Ascending aorta (tissue), 2 donors: ENCODE measurements at regions not wholly inside any gene's neighbourhood (a gene's known extent, or its start where the extent isn't known, plus 50 kb on each side); places are given as distances from the start of the nearest gene placed in this dataset.

Source experiments
- DNase-seq, 2 donors: peaks; one replicate each; pipeline ENCODE4 v3.0.0-alpha.2; 2019; ENCODE audit warnings: low spot score in 2 of 2
- H3K27ac ChIP-seq, 2 donors: fragments of 200-600 bp; sonication (generic); one replicate each; pipeline ENCODE4 v1.5.1; 2016 to 2017; ENCODE audit warnings: mild to moderate bottlenecking in 1 of 2
- H3K27me3 ChIP-seq: fragments of 200-600 bp; sonication (generic); one replicate; pipeline ENCODE4 v1.5.1; 2017
- H3K36me3 ChIP-seq, 2 donors: fragments of 200-600 bp; sonication (generic); one replicate each; pipeline ENCODE4 v1.5.1; 2016
- H3K4me1 ChIP-seq, 2 donors: fragments of 200-600 bp; sonication (generic); one replicate each; pipeline ENCODE4 v1.5.1; 2016 to 2017; ENCODE audit warnings: mild to moderate bottlenecking in 1 of 2
- H3K4me3 ChIP-seq, 2 donors: fragments of 200-600 bp; sonication (generic); one replicate each; pipeline ENCODE4 v1.5.1; 2016 to 2017; ENCODE audit warnings: mild to moderate bottlenecking in 1 of 2
- H3K9me3 ChIP-seq, 2 donors: fragments of 200-600 bp; sonication (generic); one replicate each; pipeline ENCODE4 v1.5.1; 2016
- CTCF ChIP-seq, 3 experiments: fragments of 200-600 bp in 2 of 3; fragments of 450-650 bp in 1 of 3; sonication (generic) in 2 of 3; IDR thresholded peaks; one replicate each; pipeline ENCODE4 v1.5.1; 2016 to 2019; ENCODE audit warnings: antibody characterized with exemption in 3 of 3, mild to moderate bottlenecking in 1 of 3, moderate library complexity in 1 of 3
- intact Hi-C: fragments of 100-400 bp; cut with DNase I; formaldehyde crosslinking; loops from one replicate; pipeline ENCODE4 v1.15.1; 2023

DNA sequence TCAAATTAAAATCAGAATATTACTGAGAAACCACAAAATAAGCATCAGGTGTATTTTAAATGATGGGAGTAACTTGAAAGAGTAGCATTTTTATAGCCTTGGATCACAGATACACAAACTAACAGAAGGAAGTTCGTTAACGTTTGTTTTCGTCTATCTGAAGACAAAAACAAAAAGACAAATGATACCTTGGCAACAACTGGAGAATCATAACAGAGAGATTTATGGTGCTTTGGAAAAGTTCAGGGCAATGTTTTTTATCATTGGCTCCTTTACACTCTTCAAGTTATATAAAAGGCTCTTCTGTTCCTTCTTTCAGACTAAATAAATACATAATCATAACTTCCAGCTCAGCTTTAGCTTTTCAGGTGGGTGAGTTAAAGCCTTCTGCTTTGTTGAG, 128.1 kb upstream of the VLDLR start:
- H3K27ac ChIP-seq: no peak overlapping the region
- no peaks in the 10 kb centered on the region for H3K9me3 ChIP-seq
- intact Hi-C loops: no loop called here
- no peaks in the 10 kb centered on the region for H3K27me3 ChIP-seq
- no peak overlapping the region for H3K4me3 ChIP-seq
- TF ChIP-seq CTCF (IDR thresholded peaks at IDR 0.05): no peak
- DNase-seq: no peak
- no peaks in the 10 kb centered on the region for H3K36me3 ChIP-seq
- no peaks in the 10 kb centered on the region for H3K4me1 ChIP-seq

GRCh38 chr9:2494562-2494961, 127.0 kb upstream of the VLDLR start:
- DNase-seq: no peak
- TF ChIP-seq CTCF (IDR thresholded peaks at IDR 0.05): no peak
- intact Hi-C loops: no loop called here
- Histone ChIP-seq H3K4me1 (no peaks in the 10 kb centered on the region), H3K9me3 (no peaks in the 10 kb centered on the region), H3K36me3 (no peaks in the 10 kb centered on the region), H3K27me3 (no peaks in the 10 kb centered on the region), H3K27ac (no peak overlapping the region), H3K4me3 (no peak overlapping the region)

DNA sequence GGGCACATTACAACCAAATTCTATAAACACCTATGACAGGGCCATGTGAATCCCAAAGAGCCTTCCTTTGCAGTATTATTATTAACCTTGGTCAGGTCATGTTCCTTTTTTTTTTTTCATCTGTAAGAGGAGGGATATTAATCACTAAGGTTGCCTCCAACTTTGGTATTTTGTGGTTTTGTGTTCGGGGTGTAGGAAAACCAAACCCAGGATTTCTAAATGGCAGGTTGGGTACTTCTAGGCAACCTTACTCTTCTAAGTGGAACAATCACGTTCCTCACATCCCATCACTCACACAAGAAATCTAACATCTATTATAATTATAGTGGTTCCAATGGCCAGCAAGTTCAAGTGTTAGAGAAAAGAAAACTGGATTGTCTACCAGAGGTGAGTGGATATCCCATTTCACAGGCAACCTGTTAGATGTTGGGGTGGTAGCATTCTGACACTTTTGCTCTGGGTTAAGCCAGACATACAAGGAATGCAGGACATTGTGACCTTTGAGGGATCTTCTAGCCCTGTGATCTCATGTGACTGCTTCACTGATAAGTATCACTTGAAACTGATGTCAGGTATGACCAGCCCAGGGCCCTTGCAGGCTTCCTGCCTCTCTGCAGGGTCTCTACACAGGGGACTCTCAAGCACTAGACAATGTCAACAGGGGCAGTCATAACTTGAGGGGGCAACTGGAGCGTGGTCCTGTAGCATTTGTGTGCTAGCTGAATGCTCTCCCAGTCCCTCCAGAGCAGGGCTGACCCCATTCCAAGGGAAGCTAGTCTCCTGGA, 126.2 kb upstream of the VLDLR start:
- Histone ChIP-seq H3K4me1 (no peaks in the 10 kb centered on the region), H3K4me3 (no peak overlapping the region), H3K36me3 (no peaks in the 10 kb centered on the region), H3K27me3 (no peaks in the 10 kb centered on the region), H3K27ac (no peak overlapping the region), H3K9me3 (no peaks in the 10 kb centered on the region)
- intact Hi-C loops: no loop called here
- TF ChIP-seq CTCF (IDR thresholded peaks at IDR 0.05): no peak
- no peak for DNase-seq

DNA sequence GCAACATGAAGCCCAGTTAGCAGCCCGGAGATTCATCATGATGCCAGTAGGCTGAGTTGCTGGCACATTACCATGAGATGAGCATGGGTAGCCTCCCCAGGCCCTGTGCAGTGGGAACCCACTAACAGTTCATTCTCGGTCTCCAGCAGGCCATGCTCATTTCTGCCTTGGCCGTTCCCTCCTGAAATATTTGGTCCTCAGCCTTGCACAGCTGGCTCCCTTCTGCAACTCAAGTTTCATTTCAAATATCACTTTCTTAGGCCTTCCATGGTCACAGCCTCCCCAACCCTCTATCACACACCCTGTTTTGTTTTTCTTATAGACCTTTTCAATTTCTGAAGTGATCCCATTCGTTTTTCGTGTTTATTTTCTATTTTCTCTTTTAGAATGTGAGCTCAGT, 125.4 kb upstream of the VLDLR start:
- Histone ChIP-seq H3K27ac (no peak overlapping the region), H3K9me3 (no peaks in the 10 kb centered on the region), H3K36me3 (no peaks in the 10 kb centered on the region), H3K4me3 (no peak overlapping the region), H3K27me3 (no peaks in the 10 kb centered on the region), H3K4me1 (no peaks in the 10 kb centered on the region)
- intact Hi-C loops: no loop called here
- TF ChIP-seq CTCF (IDR thresholded peaks at IDR 0.05): no peak
- DNase-seq: no peak

DNA sequence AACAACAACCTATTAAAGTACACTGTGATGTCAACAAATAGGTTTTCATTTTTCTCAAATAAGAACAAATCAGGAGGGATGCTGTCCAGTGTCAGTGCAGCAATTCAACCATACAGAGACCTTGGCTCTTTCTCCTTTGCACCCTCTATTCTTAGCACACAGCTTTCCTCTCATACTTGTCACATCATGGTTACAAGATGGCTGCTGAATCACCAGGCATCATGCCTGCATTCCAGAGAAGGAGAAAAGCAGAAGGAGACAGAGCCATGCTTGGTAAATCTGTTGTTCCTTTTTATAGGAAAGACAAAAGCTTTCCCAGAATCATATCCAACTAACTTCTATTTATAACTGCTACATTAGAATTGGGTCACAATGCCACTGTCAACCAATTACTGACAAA, 124.7 kb upstream of the VLDLR start:
- Histone ChIP-seq H3K36me3 (no peaks in the 10 kb centered on the region), H3K27me3 (no peaks in the 10 kb centered on the region), H3K4me1 (no peaks in the 10 kb centered on the region), H3K27ac (no peak overlapping the region), H3K9me3 (no peaks in the 10 kb centered on the region), H3K4me3 (no peak overlapping the region)
- no peak for TF ChIP-seq CTCF (IDR thresholded peaks at IDR 0.05)
- intact Hi-C loops: no loop called here
- DNase-seq: no peak
